DOHH2 (cell line): ENCODE measurements at regions not wholly inside any gene's neighbourhood (a gene's known extent, or its start where the extent isn't known, plus 50 kb on each side); places are given as distances from the start of the nearest gene placed in this dataset.

Source experiments
- H3F3A ChIP-seq: fragments of 200-600 bp; sonication (generic), shearing (Covaris generic); 2 replicates; pipeline ENCODE4 v1.6.0; 2016; ENCODE audit warnings: antibody characterized with exemption, mild to moderate bottlenecking; ENCODE audit not compliant: control insufficient read depth, insufficient read depth
- H3K27ac ChIP-seq: fragments of 200-600 bp; sonication (generic); 2 replicates; pipeline ENCODE4 v1.5.1; 2014; ENCODE audit warnings: low read depth, mild to moderate bottlenecking, low read length, moderate library complexity
- H3K27me3 ChIP-seq: fragments of 200-600 bp; sonication (generic); 2 replicates; pipeline ENCODE4 v1.6.1; 2014; ENCODE audit warnings: mild to moderate bottlenecking, low read length, mixed read lengths; ENCODE audit not compliant: control insufficient read depth
- H3K36me3 ChIP-seq: fragments of 200-600 bp; sonication (generic); 2 replicates; pipeline ENCODE4 v1.6.1; 2014; ENCODE audit warnings: mild to moderate bottlenecking, low read length, moderate library complexity, mixed read lengths; ENCODE audit not compliant: control insufficient read depth
- H3K4me1 ChIP-seq: fragments of 200-600 bp; sonication (generic); 2 replicates; pipeline ENCODE4 v1.6.1; 2014; ENCODE audit warnings: mild to moderate bottlenecking, low read length, mixed read lengths; ENCODE audit not compliant: control insufficient read depth
- H3K4me2 ChIP-seq: fragments of 200-600 bp; sonication (generic); 2 replicates; pipeline ENCODE4 v1.6.0; 2014; ENCODE audit warnings: mild to moderate bottlenecking, low read length, moderate library complexity
- H3K4me3 ChIP-seq: fragments of 200-600 bp; sonication (generic); 2 replicates; pipeline ENCODE4 v1.5.1; 2014; ENCODE audit warnings: mild to moderate bottlenecking, low read length, mixed read lengths
- H3K79me2 ChIP-seq: fragments of 200-600 bp; sonication (generic); 2 replicates; pipeline ENCODE4 v1.6.1; 2014; ENCODE audit warnings: mild to moderate bottlenecking, low read length, mixed read lengths; ENCODE audit not compliant: control insufficient read depth
- H3K9me2 ChIP-seq: fragments of 200-600 bp; sonication (generic); replicated peaks from 2 replicates; pipeline ENCODE4 v1.6.1; 2014; ENCODE audit warnings: mild to moderate bottlenecking, low read length, mixed read lengths; ENCODE audit not compliant: control insufficient read depth
- H3K9me3 ChIP-seq: fragments of 200-600 bp; sonication (generic); 2 replicates; pipeline ENCODE4 v1.6.1; 2014; ENCODE audit warnings: antibody characterized with exemption, low read length, mixed read lengths; ENCODE audit not compliant: control insufficient read depth, insufficient read depth
- H4K20me1 ChIP-seq: fragments of 200-600 bp; sonication (generic); 2 replicates; pipeline ENCODE4 v1.6.0; 2014; ENCODE audit warnings: low read depth, mild to moderate bottlenecking, antibody characterized with exemption, low read length, moderate library complexity; ENCODE audit not compliant: control insufficient read depth, insufficient read depth
- EZH2phosphoT487 ChIP-seq: fragments of 200-600 bp; sonication (generic); IDR thresholded peaks from 2 replicates; pipeline ENCODE4 v1.6.1; 2017; ENCODE audit warnings: borderline replicate concordance, mild to moderate bottlenecking, antibody characterized with exemption, low read length, moderate library complexity, mixed read lengths
- TF ChIP-seq, protein P1 (sequence below): fragments of 200-600 bp; sonication (generic); IDR thresholded peaks from one replicate; pipeline ENCODE4 v1.5.1; 2014; ENCODE audit warnings: antibody characterized with exemption, mild to moderate bottlenecking, low read depth, low read length; ENCODE audit not compliant: poor library complexity, severe bottlenecking

DNA sequence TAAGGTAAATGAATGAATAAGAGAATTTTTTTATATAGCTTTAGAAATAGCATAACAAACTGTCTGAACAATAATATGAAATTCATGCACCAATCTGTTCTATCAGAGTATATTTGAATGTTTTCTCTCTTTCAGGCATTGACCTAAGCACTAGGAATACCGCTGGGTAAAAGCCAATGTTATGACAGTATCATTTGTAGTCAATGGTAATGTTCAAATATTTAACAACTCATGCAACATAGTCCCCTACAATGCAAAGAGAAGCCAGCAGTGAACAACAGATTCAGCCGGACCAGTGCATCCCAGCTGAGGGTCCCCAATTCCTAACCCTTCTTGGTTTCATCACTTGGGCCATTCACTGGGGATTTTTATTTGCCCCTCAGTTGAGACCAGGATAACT, 52.6 kb upstream of the MYCBP2 start:
- peaks cover 2% of the 10 kb centered on the region; the same call in 1 of the 2 replicates for H3K27me3 ChIP-seq

DNA sequence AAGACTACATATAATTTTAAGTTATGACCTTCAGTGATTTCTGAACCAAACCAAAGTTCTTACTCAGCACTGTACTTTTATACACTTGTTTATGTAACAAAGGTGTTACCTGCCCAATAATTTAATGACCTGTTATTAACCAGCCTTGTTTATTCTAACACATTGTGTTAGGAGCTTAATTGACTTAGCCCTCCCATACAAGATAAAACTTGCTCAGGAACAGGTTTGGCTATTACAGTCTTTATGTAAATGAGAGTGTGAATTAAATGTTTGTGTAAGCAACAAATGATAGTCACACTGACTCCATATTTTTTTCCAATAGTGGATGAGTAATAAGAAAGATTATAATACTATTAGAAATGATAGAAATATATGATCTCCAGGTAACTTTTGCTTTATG, 51.8 kb upstream of the MYCBP2 start:
- H3K9me3 ChIP-seq: no peaks in the 10 kb centered on the region
- no peak overlapping the region for H3K4me2 ChIP-seq
- H3K4me1 ChIP-seq: no peaks in the 10 kb centered on the region
- H4K20me1 ChIP-seq: no peaks in the 10 kb centered on the region
- peaks cover 2% of the 10 kb centered on the region; the same call in 1 of the 2 replicates for H3K27me3 ChIP-seq
- H3K36me3 ChIP-seq: no peaks in the 10 kb centered on the region
- H3K79me2 ChIP-seq: no peaks in the 10 kb centered on the region
- TF ChIP-seq EZH2phosphoT487: no peak
- TF ChIP-seq, protein P1, sequence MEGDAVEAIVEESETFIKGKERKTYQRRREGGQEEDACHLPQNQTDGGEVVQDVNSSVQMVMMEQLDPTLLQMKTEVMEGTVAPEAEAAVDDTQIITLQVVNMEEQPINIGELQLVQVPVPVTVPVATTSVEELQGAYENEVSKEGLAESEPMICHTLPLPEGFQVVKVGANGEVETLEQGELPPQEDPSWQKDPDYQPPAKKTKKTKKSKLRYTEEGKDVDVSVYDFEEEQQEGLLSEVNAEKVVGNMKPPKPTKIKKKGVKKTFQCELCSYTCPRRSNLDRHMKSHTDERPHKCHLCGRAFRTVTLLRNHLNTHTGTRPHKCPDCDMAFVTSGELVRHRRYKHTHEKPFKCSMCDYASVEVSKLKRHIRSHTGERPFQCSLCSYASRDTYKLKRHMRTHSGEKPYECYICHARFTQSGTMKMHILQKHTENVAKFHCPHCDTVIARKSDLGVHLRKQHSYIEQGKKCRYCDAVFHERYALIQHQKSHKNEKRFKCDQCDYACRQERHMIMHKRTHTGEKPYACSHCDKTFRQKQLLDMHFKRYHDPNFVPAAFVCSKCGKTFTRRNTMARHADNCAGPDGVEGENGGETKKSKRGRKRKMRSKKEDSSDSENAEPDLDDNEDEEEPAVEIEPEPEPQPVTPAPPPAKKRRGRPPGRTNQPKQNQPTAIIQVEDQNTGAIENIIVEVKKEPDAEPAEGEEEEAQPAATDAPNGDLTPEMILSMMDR: no peak
- no peaks in the 10 kb centered on the region for H3F3A ChIP-seq
- no peak overlapping the region for H3K4me3 ChIP-seq
- no peaks in the 10 kb centered on the region for H3K9me2 ChIP-seq
- H3K27ac ChIP-seq: no peak overlapping the region

More for the DNA sequence above, 52.6 kb upstream of the MYCBP2 start:
- Histone ChIP-seq H3K27ac (no peak overlapping the region), H4K20me1 (no peaks in the 10 kb centered on the region), H3K4me3 (no peak overlapping the region), H3F3A (no peaks in the 10 kb centered on the region), H3K9me2 (no peaks in the 10 kb centered on the region), H3K4me1 (no peaks in the 10 kb centered on the region), H3K9me3 (no peaks in the 10 kb centered on the region), H3K79me2 (no peaks in the 10 kb centered on the region), H3K4me2 (no peak overlapping the region), H3K36me3 (no peaks in the 10 kb centered on the region)
- no peak for TF ChIP-seq EZH2phosphoT487
- TF ChIP-seq, protein P1: no peak

DNA sequence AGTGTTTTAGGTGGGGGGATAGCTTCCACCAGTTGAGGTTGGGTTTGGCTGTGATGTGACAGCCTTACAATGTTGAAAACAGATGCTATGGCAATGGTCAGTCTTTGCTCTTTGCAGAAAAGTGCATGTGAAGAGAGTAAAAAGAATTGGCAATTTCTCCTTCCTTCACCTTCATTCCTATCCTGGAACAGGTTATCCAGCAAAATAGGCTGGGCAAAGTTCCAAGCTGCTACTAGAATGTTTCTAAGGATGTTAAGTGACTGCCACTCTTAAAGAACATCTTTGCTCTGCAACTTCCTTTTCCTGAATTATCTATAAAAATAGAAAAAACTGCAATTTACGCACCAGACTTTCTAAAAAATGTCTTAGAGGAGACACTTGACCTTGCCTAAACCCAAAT, 50.1 kb upstream of the MYCBP2 start:
- Histone ChIP-seq H3K36me3 (no peaks in the 10 kb centered on the region), H3K79me2 (no peaks in the 10 kb centered on the region), H3K27ac (no peak overlapping the region), H3K4me1 (no peaks in the 10 kb centered on the region), H3F3A (no peaks in the 10 kb centered on the region), H4K20me1 (no peaks in the 10 kb centered on the region), H3K9me2 (no peaks in the 10 kb centered on the region), H3K9me3 (no peaks in the 10 kb centered on the region), H3K4me3 (no peak overlapping the region), H3K4me2 (no peak overlapping the region), H3K27me3 (no peaks in the 10 kb centered on the region)
- no peak for TF ChIP-seq EZH2phosphoT487
- TF ChIP-seq, protein P1: no peak
